Esophagus muscularis mucosa (tissue), 4 donors: ENCODE measurements at regions not wholly inside any gene's neighbourhood (a gene's known extent, or its start where the extent isn't known, plus 50 kb on each side); places are given as distances from the start of the nearest gene placed in this dataset.

ENCODE experiments used
- CTCF ChIP-seq, 3 experiments: fragments of 200-600 bp in 2 of 3; fragments of 450-650 bp in 1 of 3; sonication (generic) in 2 of 3; IDR thresholded peaks; one replicate each; pipeline ENCODE4 v1.5.1; 2017 to 2019; ENCODE audit warnings: antibody characterized with exemption in 3 of 3, mild to moderate bottlenecking in 2 of 3, moderate library complexity in 1 of 3
- EP300 ChIP-seq: sonication (generic); formaldehyde crosslinking; IDR thresholded peaks from one replicate; pipeline ENCODE4 v1.6.1; 2017; ENCODE audit warnings: antibody characterized with exemption
- POLR2AphosphoS5 ChIP-seq, 2 donors: sonication (generic); formaldehyde crosslinking; IDR thresholded peaks; one replicate each; pipeline ENCODE4 v1.6.1; 2017; ENCODE audit warnings: antibody characterized with exemption in 2 of 2

GRCh38 chr6:58198301-58198700 lies 880.9 kb downstream of the PRIM2 start:
- TF ChIP-seq EP300 (no peak), CTCF (IDR thresholded peaks at IDR 0.05) (no peak), POLR2AphosphoS5 (IDR thresholded peaks at IDR 0.05) (no peak)
